ENCODE measurements at regions not wholly inside any gene's neighbourhood (a gene's known extent, or its start where the extent isn't known, plus 50 kb on each side); places are given as distances from the start of the nearest gene placed in this dataset.
A peak's percentile ranks its signal among the peaks of the same experiment; 100 is the strongest.

DNA sequence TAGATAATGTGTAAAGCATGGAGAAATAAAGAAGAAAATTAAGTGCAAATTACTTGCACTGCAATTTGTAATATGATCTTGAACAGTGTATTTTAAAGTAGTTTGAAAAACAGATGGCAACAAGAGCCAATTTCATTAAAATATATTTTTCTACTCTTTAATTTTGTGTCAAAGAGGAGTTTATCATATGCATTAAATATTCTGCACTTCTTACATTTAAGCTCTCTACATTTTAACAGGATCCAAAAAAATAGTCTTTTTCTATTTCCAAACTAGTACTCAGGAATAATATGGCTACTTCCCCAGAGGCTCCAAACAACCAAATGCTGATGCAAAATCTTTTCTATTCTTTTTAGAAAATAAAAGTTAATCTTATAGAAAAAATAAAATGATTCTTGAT lies 1221.5 kb downstream of the FSCB start:
- TF ChIP-seq HNRNPUL1 (IDR thresholded peaks at IDR 0.05; ENCODE audit: low read depth, low read length), result peak; percentile 61; the same call in 1 of the 2 replicates
- TF ChIP-seq HNRNPK (IDR thresholded peaks at IDR 0.05; ENCODE audit: low read depth, low read length, poor library complexity, severe bottlenecking), result peak; percentile 31
- no peak for TF ChIP-seq RELA (CRISPR knock-in tag; IDR thresholded peaks at IDR 0.05)
- TF ChIP-seq SNRNP70 (IDR thresholded peaks at IDR 0.05; ENCODE audit: low read depth, low read length), result peak; percentile 54; the same call in 1 of the 2 replicates
- TF ChIP-seq ZNF75D (CRISPR knock-in tag; IDR thresholded peaks at IDR 0.05; ENCODE audit: borderline replicate concordance), result no peak
- no TSS peak for BruUV-seq (replicated peaks)
- peaks cover 88% of the 10 kb centered on the region for H3K9me3 ChIP-seq (ENCODE audit: low read length)
- FAIRE-seq, result no peak
- CTCF ChIA-PET (ENCODE audit: low intra/inter-chr PET ratio, low total read pairs), result no interaction called here
- H3K27me3 ChIP-seq (ENCODE audit: control insufficient read depth in 1 of 2, insufficient read depth in 2 of 2, low read length in 2 of 2), result no peaks in the 10 kb centered on the region
- ATAC-seq, result no peak
- no peaks in the 10 kb centered on the region for H3K4me1 ChIP-seq (ENCODE audit: insufficient read depth, low read length)
- no peak for DNase-seq (ENCODE audit: low spot score)
- intact Hi-C loops (cut with micrococcal nuclease; ENCODE audit: unreplicated experiment), result no loop called here
- no peak overlapping the region for H2AFZ ChIP-seq (ENCODE audit: low read length)
- in situ Hi-C loops (cut with HindIII; ENCODE audit: extremely low pct_ligation_motif_present, low pct_unique_long_range_greater_than_20kb), result no loop called here
- H3K36me3 ChIP-seq (replicated peaks in 1 of 2; ENCODE audit: control insufficient read depth in 1 of 2, insufficient read depth in 2 of 2, low read length in 2 of 2), result no peaks in the 10 kb centered on the region
- no peak overlapping the region; a peak in 1 of 6 replicates for H3K4me3 ChIP-seq (replicated peaks in 1 of 3; ENCODE audit: insufficient read depth in 1 of 3, low read depth in 2 of 3, low read length in 3 of 3)
- no peaks in the 10 kb centered on the region for H4K20me1 ChIP-seq (ENCODE audit: insufficient read depth, low read length)
- no peak overlapping the region for H3K4me2 ChIP-seq (ENCODE audit: low read depth, low read length)
- POLR2A ChIA-PET, result no interaction called here
- H3K27ac ChIP-seq (ENCODE audit: extremely low read length, insufficient read depth, low read length), result no peak overlapping the region
- no peaks in the 10 kb centered on the region for H3K79me2 ChIP-seq (ENCODE audit: insufficient read depth, low read length)
- H3K9ac ChIP-seq (ENCODE audit: insufficient read depth, low read depth, low read length), result no peak overlapping the region

- WGBS (ENCODE audit: low lambda C conversion rate), result 2% methylated on average over 4 of the region's 4 CpGs
- H3K4me3 ChIP-seq (replicated peaks in 1 of 3; ENCODE audit: insufficient read depth in 1 of 3, low read depth in 2 of 3, low read length in 3 of 3), result no peak overlapping the region
- TF ChIP-seq MAF1 (CRISPR knock-in tag; IDR thresholded peaks at IDR 0.05; ENCODE audit: borderline replicate concordance) (no peak), TCF7L2 (IDR thresholded peaks at IDR 0.05; ENCODE audit: low read depth, low read length) (0 out of 2 replicates have a peak, but pooled peaks have one; percentile 7), HHEX (CRISPR knock-in tag; IDR thresholded peaks at IDR 0.05) (no peak)
- no TSS peak for BruUV-seq (replicated peaks)
- ATAC-seq (no peak), DNase-seq (ENCODE audit: low spot score) (no peak), FAIRE-seq (no peak)
- CTCF ChIA-PET (ENCODE audit: low intra/inter-chr PET ratio, low total read pairs), result no interaction called here
- intact Hi-C loops (cut with micrococcal nuclease; ENCODE audit: unreplicated experiment), result no loop called here
- H3K4me1 ChIP-seq (ENCODE audit: insufficient read depth, low read length), result no peaks in the 10 kb centered on the region
- no peaks in the 10 kb centered on the region for H3K79me2 ChIP-seq (ENCODE audit: insufficient read depth, low read length)
- H4K20me1 ChIP-seq (ENCODE audit: insufficient read depth, low read length), result no peaks in the 10 kb centered on the region
- H3K27ac ChIP-seq (ENCODE audit: extremely low read length, insufficient read depth, low read length), result no peak overlapping the region
- no peaks in the 10 kb centered on the region for H3K27me3 ChIP-seq (ENCODE audit: control insufficient read depth in 1 of 2, insufficient read depth in 2 of 2, low read length in 2 of 2)
- no peak overlapping the region for H3K9ac ChIP-seq (ENCODE audit: insufficient read depth, low read depth, low read length)
- POLR2A ChIA-PET, result no interaction called here
- H3K36me3 ChIP-seq (replicated peaks in 1 of 2; ENCODE audit: control insufficient read depth in 1 of 2, insufficient read depth in 2 of 2, low read length in 2 of 2), result no peaks in the 10 kb centered on the region
- no peak overlapping the region for H2AFZ ChIP-seq (ENCODE audit: low read length)
- peaks cover 70% of the 10 kb centered on the region for H3K9me3 ChIP-seq (ENCODE audit: low read length)
- H3K4me2 ChIP-seq (ENCODE audit: low read depth, low read length), result no peak overlapping the region
- in situ Hi-C loops (cut with HindIII; ENCODE audit: extremely low pct_ligation_motif_present, low pct_unique_long_range_greater_than_20kb), result no loop called here
Observed at GRCh38 chr14:43260056-43260455, 1247.0 kb downstream of the FSCB start.
